Neuronal stem cell (in vitro differentiated cells): ENCODE measurements at regions not wholly inside any gene's neighbourhood (a gene's known extent, or its start where the extent isn't known, plus 50 kb on each side); places are given as distances from the start of the nearest gene placed in this dataset.

Experiments
- DNase-seq: peaks from one replicate; pipeline ENCODE4 v3.0.0-alpha.2; 2013; ENCODE audit warnings: low spot score
- H2AFZ ChIP-seq: one replicate; pipeline ENCODE4 v1.6.1; 2013; ENCODE audit warnings: mild to moderate bottlenecking, low read length, inconsistent platforms
- H2AK5ac ChIP-seq: 2 replicates; pipeline ENCODE4 v1.6.1; 2013; ENCODE audit warnings: low read depth, mild to moderate bottlenecking, inconsistent platforms, low read length, moderate library complexity, mixed read lengths
- H2BK120ac ChIP-seq: 2 replicates; pipeline ENCODE4 v1.6.1; 2013; ENCODE audit warnings: low read depth, mild to moderate bottlenecking, inconsistent platforms, low read length, moderate library complexity, mixed read lengths
- H2BK12ac ChIP-seq: one replicate; pipeline ENCODE4 v1.6.1; 2013; ENCODE audit warnings: low read length, inconsistent platforms
- H2BK15ac ChIP-seq: 2 replicates; pipeline ENCODE4 v1.6.1; 2013; ENCODE audit warnings: mild to moderate bottlenecking, low read length, inconsistent platforms, mixed read lengths
- H2BK5ac ChIP-seq: one replicate; pipeline ENCODE4 v1.6.1; 2013; ENCODE audit warnings: inconsistent platforms, mild to moderate bottlenecking, low read length, moderate library complexity
- H3K14ac ChIP-seq: one replicate; pipeline ENCODE4 v1.6.1; 2013; ENCODE audit warnings: low read length, inconsistent platforms
- H3K18ac ChIP-seq: 2 replicates; pipeline ENCODE4 v1.6.1; 2013; ENCODE audit warnings: low read length, inconsistent platforms
- H3K23ac ChIP-seq: 2 replicates; pipeline ENCODE4 v1.6.1; 2013; ENCODE audit warnings: low read depth, mild to moderate bottlenecking, mixed read lengths, low read length, inconsistent platforms; ENCODE audit not compliant: poor library complexity
- H3K27ac ChIP-seq: replicated peaks from 3 replicates; pipeline ENCODE4 v1.5.1; 2013; ENCODE audit warnings: low read length, inconsistent platforms
- H3K27me3 ChIP-seq, 3 experiments: 2 replicates each; pipeline ENCODE4 v1.6.1; 2013; ENCODE audit warnings: low read length in 3 of 3, mild to moderate bottlenecking in 2 of 3, inconsistent platforms in 1 of 3, low read depth in 1 of 3, mixed read lengths in 1 of 3, moderate library complexity in 1 of 3; ENCODE audit not compliant: control insufficient read depth in 3 of 3, insufficient read depth in 3 of 3
- H3K36me3 ChIP-seq, 2 donors: replicated peaks in 1 of 2; 2 replicates each; pipeline ENCODE4 v1.6.1; 2013; ENCODE audit warnings: low read length in 2 of 2; ENCODE audit not compliant: control insufficient read depth in 2 of 2, insufficient read depth in 2 of 2
- H3K4ac ChIP-seq: 2 replicates; pipeline ENCODE4 v1.6.1; 2013; ENCODE audit warnings: inconsistent platforms, mild to moderate bottlenecking, low read length, moderate library complexity
- H3K4me1 ChIP-seq, 2 donors: 1 replicate in 1 of 2; 2 replicates in 1 of 2; pipeline ENCODE4 v1.6.1; 2013; ENCODE audit warnings: low read length in 2 of 2, low read depth in 1 of 2; ENCODE audit not compliant: control insufficient read depth in 2 of 2, insufficient read depth in 1 of 2
- H3K4me2 ChIP-seq: one replicate; pipeline ENCODE4 v1.6.1; 2013; ENCODE audit warnings: mild to moderate bottlenecking, low read length, inconsistent platforms; ENCODE audit not compliant: insufficient read depth, poor library complexity, severe bottlenecking
- H3K4me3 ChIP-seq, 2 donors: 2 replicates each; pipeline ENCODE4 v1.5.1; 2013; ENCODE audit warnings: low read length in 2 of 2, mild to moderate bottlenecking in 2 of 2, inconsistent platforms in 1 of 2, moderate library complexity in 1 of 2
- H3K79me1 ChIP-seq: one replicate; pipeline ENCODE4 v1.6.1; 2013; ENCODE audit warnings: low read depth, mild to moderate bottlenecking, inconsistent platforms, low read length, moderate library complexity
- H3K9ac ChIP-seq: one replicate; pipeline ENCODE4 v1.6.1; 2013; ENCODE audit warnings: mild to moderate bottlenecking, low read depth, low read length, inconsistent platforms; ENCODE audit not compliant: poor library complexity
- H3K9me3 ChIP-seq, 2 donors: replicated peaks in 1 of 2; 2 replicates each; pipeline versions ENCODE3 to v1.6.1; 2013; ENCODE audit warnings: low read length in 2 of 2, mild to moderate bottlenecking in 2 of 2, inconsistent platforms in 1 of 2, low read depth in 1 of 2, mixed read lengths in 1 of 2, moderate library complexity in 1 of 2; ENCODE audit not compliant: control insufficient read depth in 2 of 2, insufficient read depth in 1 of 2
- H4K8ac ChIP-seq: one replicate; pipeline ENCODE4 v1.6.1; 2013; ENCODE audit warnings: low read depth, mild to moderate bottlenecking, inconsistent platforms, low read length, moderate library complexity
- H4K91ac ChIP-seq: one replicate; pipeline ENCODE4 v1.6.1; 2013; ENCODE audit warnings: low read length, low read depth, mild to moderate bottlenecking, inconsistent platforms; ENCODE audit not compliant: poor library complexity
- WGBS, 2 donors: extraction: QIAGEN DNeasy Blood & Tissue Kit; methylation state at CpG; one replicate each; pipeline ENCODE4 v1.1.7; 2013; ENCODE audit warnings: missing lambda C conversion rate in 2 of 2, mixed read lengths in 1 of 2; ENCODE audit not compliant: insufficient read length in 2 of 2, insufficient replicate concordance in 1 of 2; ENCODE audit errors: extremely low coverage in 2 of 2; 5-methylcytosine and 5-hydroxymethylcytosine counted together

DNA sequence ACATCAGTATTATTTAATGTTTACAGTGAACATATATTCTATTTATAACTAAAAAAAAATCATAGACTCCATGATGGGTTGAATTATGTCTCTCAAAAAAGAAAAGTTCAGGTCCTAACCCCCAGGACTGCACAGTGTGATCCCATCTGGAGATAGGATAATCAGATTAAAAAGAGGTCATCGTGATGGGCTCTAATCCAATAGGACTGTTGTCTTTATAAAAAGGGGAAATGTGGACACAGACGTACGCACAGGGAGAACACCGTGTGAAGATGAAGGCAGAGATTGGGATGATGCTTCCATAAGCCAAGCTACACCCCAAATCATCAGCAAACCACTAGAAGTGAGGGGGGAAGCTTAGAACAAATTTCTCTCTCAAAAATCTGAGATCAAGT, 221.4 kb downstream of the SNX18 start:
- no peak overlapping the region for H2BK12ac ChIP-seq
- no peak overlapping the region for H3K23ac ChIP-seq
- no peak overlapping the region for H3K4ac ChIP-seq
- no CpG with 5 or more reads among the region's 4 CpGs for WGBS, 2 donors
- no peak overlapping the region for H2BK5ac ChIP-seq
- no peak for DNase-seq
- H3K27ac ChIP-seq = no peak overlapping the region
- no peak overlapping the region for H2BK15ac ChIP-seq
- no peak overlapping the region for H2AK5ac ChIP-seq
- H3K36me3 ChIP-seq = no peaks in the 10 kb centered on the region
- H3K4me2 ChIP-seq = no peak overlapping the region
- peaks cover 0 to 3% of the 10 kb centered on the region in 2 donors for H3K9me3 ChIP-seq
- no peak overlapping the region for H2BK120ac ChIP-seq
- H2AFZ ChIP-seq = no peak overlapping the region
- H3K27me3 ChIP-seq = no peaks in the 10 kb centered on the region
- H3K9ac ChIP-seq = no peak overlapping the region
- H3K14ac ChIP-seq = no peak overlapping the region
- H3K18ac ChIP-seq = no peak overlapping the region
- H4K91ac ChIP-seq = no peak overlapping the region
- no peak overlapping the region for H3K4me3 ChIP-seq
- H3K4me1 ChIP-seq = peaks cover 3 to 14% of the 10 kb centered on the region in 2 donors
- H4K8ac ChIP-seq = no peak overlapping the region
- H3K79me1 ChIP-seq = no peaks in the 10 kb centered on the region

DNA sequence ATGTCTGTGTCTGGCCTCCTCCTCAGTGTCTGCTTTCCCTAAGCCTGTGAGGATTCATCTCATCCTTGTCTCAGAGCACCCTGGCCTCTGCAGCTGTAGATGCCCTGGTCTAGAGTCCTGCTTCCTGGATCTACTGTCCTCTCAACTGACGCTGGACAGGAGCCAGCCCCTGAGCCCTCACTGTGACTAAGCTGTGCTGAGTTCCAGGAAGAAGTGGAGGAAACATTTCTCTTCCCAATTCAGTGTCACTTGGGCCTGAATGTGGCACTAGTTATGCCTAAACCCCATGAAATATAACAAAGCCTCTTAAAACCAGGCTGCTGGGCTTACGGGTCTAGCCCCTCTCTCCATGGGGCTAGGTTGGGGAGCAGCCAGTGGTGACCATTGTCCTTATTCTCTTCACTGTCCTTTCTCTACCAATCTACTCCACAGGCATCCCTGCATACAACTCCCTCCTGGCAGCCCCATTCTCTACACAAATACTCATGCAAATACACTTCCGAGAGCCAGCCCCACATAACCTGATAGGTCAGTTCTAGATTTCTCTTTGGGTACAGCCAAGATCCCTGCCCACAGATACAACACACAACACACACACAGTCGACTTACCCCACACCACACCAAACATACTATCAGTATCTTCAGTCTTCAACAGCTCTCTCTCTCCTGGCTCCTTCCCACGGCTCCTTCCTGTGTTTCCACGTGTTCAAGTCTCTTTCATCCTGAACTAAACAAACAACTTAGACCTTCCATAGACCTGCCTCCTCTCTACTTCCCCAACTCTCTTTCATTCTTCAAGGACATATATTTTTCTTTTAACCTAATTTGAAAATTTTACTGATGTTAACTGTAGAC, 220.8 kb downstream of the SNX18 start:
- Histone ChIP-seq H2AK5ac (no peak overlapping the region), H3K9me3 (peaks cover 0 to 3% of the 10 kb centered on the region in 2 donors), H3K27me3 (no peaks in the 10 kb centered on the region), H2BK5ac (no peak overlapping the region), H3K4me2 (no peak overlapping the region), H3K4me1 (peaks cover 0 to 9% of the 10 kb centered on the region in 2 donors), H3K9ac (no peak overlapping the region), H3K18ac (no peak overlapping the region), H3K27ac (no peak overlapping the region), H3K79me1 (no peaks in the 10 kb centered on the region), H2AFZ (peak overlapping the region; percentile 23), H4K8ac (no peak overlapping the region), H2BK120ac (no peak overlapping the region), H3K36me3 (no peaks in the 10 kb centered on the region), H3K14ac (no peak overlapping the region), H4K91ac (no peak overlapping the region), H3K4me3 (no peak overlapping the region), H2BK12ac (no peak overlapping the region), H3K23ac (no peak overlapping the region), H3K4ac (no peak overlapping the region), H2BK15ac (no peak overlapping the region)
- no CpG with 5 or more reads among the region's 6 CpGs for WGBS, 2 donors
- DNase-seq = no peak

DNA sequence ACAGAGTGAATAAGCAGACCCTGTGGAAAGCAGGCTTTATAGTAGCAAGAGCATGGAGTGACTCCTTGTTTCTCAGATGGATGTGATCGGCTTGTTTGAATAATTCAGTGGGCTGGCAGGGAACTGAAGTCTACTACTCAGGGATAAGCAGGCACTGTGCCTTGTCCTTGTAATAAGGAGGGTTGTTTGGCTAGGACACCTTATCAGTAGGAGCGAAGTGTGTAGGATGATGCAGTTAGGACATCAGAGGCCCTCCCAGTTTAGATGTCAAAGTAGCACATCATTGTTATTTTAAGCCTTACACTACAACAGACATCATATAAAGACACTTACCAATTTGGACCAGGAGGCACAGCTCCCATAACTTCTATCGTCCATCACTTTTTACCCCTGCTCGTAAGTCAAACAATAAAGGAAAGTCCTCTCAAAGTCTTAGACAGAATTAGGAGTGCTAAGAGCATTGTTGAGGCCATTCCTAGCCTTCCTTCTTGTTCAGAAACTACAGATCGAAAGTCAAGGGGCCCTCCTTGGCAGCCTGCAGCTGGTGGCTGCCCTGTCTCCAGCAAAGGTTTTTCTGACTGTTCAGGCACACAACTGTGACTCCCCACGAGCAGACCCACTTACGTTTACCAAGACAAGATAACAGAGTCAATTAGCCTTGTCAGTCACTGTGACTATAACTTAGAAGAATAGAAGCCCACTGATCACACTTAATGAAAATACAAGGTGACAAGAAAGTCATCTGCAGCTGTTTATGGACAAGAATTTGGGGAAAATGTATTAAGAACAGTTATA, 218.6 kb downstream of the SNX18 start:
- Histone ChIP-seq H4K91ac (no peak overlapping the region), H2BK12ac (no peak overlapping the region), H3K79me1 (no peaks in the 10 kb centered on the region), H3K18ac (no peak overlapping the region), H3K23ac (no peak overlapping the region), H3K27me3 (no peaks in the 10 kb centered on the region), H2AK5ac (no peak overlapping the region), H3K36me3 (no peaks in the 10 kb centered on the region), H3K4me1 (peaks cover 0 to 5% of the 10 kb centered on the region in 2 donors), H2BK120ac (no peak overlapping the region), H3K14ac (no peak overlapping the region), H3K27ac (no peak overlapping the region), H3K4me2 (no peak overlapping the region), H4K8ac (no peak overlapping the region), H3K4ac (no peak overlapping the region), H2AFZ (no peak overlapping the region), H3K4me3 (no peak overlapping the region), H2BK15ac (no peak overlapping the region), H2BK5ac (no peak overlapping the region), H3K9me3 (peaks cover 0 to 3% of the 10 kb centered on the region in 2 donors), H3K9ac (no peak overlapping the region)
- DNase-seq = no peak
- WGBS, 2 donors = no CpG with 5 or more reads among the region's 7 CpGs

DNA sequence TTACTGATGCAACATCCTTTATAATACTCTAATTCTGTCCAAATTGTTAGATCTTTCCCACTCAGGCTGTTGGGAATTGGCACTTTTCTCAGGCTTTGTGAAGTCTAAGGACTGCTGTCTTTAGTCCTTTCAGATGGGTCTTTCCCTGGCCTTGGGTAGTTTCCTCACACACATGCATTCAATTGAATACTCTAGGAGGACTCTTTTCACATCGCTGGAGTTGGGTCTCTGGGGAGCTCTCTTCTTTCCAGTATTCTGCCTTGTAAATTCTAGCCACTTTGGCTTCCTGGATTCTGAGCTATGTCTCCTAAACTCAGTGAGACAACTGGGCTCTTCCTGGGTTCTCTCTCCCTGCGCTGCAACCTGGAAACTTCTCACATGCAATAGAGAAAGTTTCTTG, 215.5 kb downstream of the SNX18 start:
- no peak overlapping the region for H3K9ac ChIP-seq
- no peak overlapping the region for H3K27ac ChIP-seq
- no peak overlapping the region for H3K18ac ChIP-seq
- no peak overlapping the region for H4K8ac ChIP-seq
- H2BK15ac ChIP-seq = no peak overlapping the region
- no peak overlapping the region for H2BK5ac ChIP-seq
- peaks cover 0 to 5% of the 10 kb centered on the region in 2 donors for H3K4me1 ChIP-seq
- DNase-seq = no peak
- no peak overlapping the region for H3K4me3 ChIP-seq
- no peaks in the 10 kb centered on the region for H3K9me3 ChIP-seq
- no peak overlapping the region for H3K4ac ChIP-seq
- no peak overlapping the region for H2AFZ ChIP-seq
- H3K14ac ChIP-seq = no peak overlapping the region
- H2BK120ac ChIP-seq = no peak overlapping the region
- H2BK12ac ChIP-seq = no peak overlapping the region
- H4K91ac ChIP-seq = no peak overlapping the region
- H2AK5ac ChIP-seq = no peak overlapping the region
- H3K4me2 ChIP-seq = no peak overlapping the region
- H3K36me3 ChIP-seq = no peaks in the 10 kb centered on the region
- no peaks in the 10 kb centered on the region for H3K79me1 ChIP-seq
- no peak overlapping the region for H3K23ac ChIP-seq
- WGBS, 2 donors = no CpG with 5 or more reads among the region's 2 CpGs
- H3K27me3 ChIP-seq = no peaks in the 10 kb centered on the region
